Activated T-helper 1 cell treated with anti-CD3 and anti-CD28 coated beads, Interleukin-12 subunit alpha, Interleukin-12 subunit beta, Interleukin-2, Interleukin-4 antibody, amounts not matched to agents 30 ng/mL and 10 ng/mL and 1 ng/mL, durations not matched to agents 14 hours and 24 hours and 36 hours (primary cell): ENCODE measurements at regions not wholly inside any gene's neighbourhood (a gene's known extent, or its start where the extent isn't known, plus 50 kb on each side); places are given as distances from the start of the nearest gene placed in this dataset.

Experiments
- DNase-seq: peaks from one replicate; pipeline ENCODE4 v3.0.0; 2021; ENCODE audit warnings: low spot score
- H3K27ac Mint-ChIP-seq: one replicate; pipeline ENCODE4 v1.8.0; 2021; ENCODE audit warnings: mild to moderate bottlenecking, mixed read lengths
- H3K27me3 Mint-ChIP-seq: one replicate; pipeline ENCODE4 v1.8.0; 2022; ENCODE audit warnings: mild to moderate bottlenecking, moderate library complexity, mixed read lengths; ENCODE audit not compliant: insufficient read depth
- H3K36me3 Mint-ChIP-seq: one replicate; pipeline ENCODE4 v1.8.0; 2021; ENCODE audit warnings: low read depth, mixed read lengths
- H3K4me1 Mint-ChIP-seq: one replicate; pipeline ENCODE4 v1.8.0; 2021; ENCODE audit warnings: low read depth, mixed read lengths
- H3K4me3 Mint-ChIP-seq: one replicate; pipeline ENCODE4 v1.8.0; 2021; ENCODE audit warnings: mild to moderate bottlenecking, moderate library complexity, mixed read lengths
- H3K9me3 Mint-ChIP-seq: one replicate; pipeline ENCODE4 v1.8.0; 2021; ENCODE audit warnings: mixed read lengths
- intact Hi-C: fragments of 100-400 bp; cut with micrococcal nuclease; formaldehyde crosslinking; loops from one replicate; pipeline ENCODE4 v1.15.1; 2024

DNA sequence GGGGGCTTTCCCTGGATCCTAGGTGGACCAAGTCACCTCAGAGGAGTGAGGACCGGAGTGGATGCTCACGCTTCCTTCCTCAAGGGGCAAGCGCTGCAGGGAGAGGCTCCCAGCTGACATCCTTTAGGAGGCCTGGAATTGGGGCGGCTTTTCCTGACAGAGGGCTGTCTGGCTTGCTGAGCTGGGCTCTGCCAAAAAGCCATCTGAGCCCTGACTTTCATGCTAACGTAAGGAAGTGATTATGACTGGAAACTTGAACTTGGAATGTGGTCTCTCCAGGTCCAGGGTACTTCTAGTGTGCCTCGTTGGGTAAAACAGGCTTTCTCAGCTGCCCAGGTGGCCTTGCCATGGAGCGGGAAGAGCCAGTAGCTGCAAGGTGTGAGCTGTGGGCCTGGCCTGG is 268.3 kb upstream of the SPRED2 start:
- no peak for DNase-seq
- intact Hi-C loops, result no loop called here
- no peak overlapping the region for H3K27ac Mint-ChIP-seq
- H3K4me3 Mint-ChIP-seq, result no peak overlapping the region
- H3K27me3 Mint-ChIP-seq, result no peaks in the 10 kb centered on the region
- no peaks in the 10 kb centered on the region for H3K9me3 Mint-ChIP-seq
- H3K36me3 Mint-ChIP-seq, result no peaks in the 10 kb centered on the region
- H3K4me1 Mint-ChIP-seq, result no peaks in the 10 kb centered on the region

GRCh38 chr2:65700004-65700651 is 267.7 kb upstream of the SPRED2 start:
- intact Hi-C loops, result no loop called here
- no peak overlapping the region for H3K27ac Mint-ChIP-seq
- H3K4me1 Mint-ChIP-seq, result no peaks in the 10 kb centered on the region
- H3K27me3 Mint-ChIP-seq, result no peaks in the 10 kb centered on the region
- no peaks in the 10 kb centered on the region for H3K9me3 Mint-ChIP-seq
- no peak for DNase-seq
- no peaks in the 10 kb centered on the region for H3K36me3 Mint-ChIP-seq
- no peak overlapping the region for H3K4me3 Mint-ChIP-seq

- Mint-ChIP-seq H3K36me3 (no peaks in the 10 kb centered on the region), H3K4me3 (no peak overlapping the region), H3K9me3 (no peaks in the 10 kb centered on the region), H3K27ac (no peak overlapping the region), H3K4me1 (no peaks in the 10 kb centered on the region), H3K27me3 (peaks cover 9% of the 10 kb centered on the region)
- DNase-seq, result no peak
- intact Hi-C loops, result no loop called here
Observed at GRCh38 chr2:65691816-65692215, 259.4 kb upstream of the SPRED2 start.

- DNase-seq, result no peak
- Mint-ChIP-seq H3K36me3 (no peaks in the 10 kb centered on the region), H3K9me3 (no peaks in the 10 kb centered on the region), H3K4me1 (no peaks in the 10 kb centered on the region), H3K27ac (no peak overlapping the region), H3K4me3 (no peak overlapping the region), H3K27me3 (peaks cover 4% of the 10 kb centered on the region)
- intact Hi-C loops, result no loop called here
Observed at GRCh38 chr2:65688141-65688886, 255.9 kb upstream of the SPRED2 start.

- no peak overlapping the region for H3K27ac Mint-ChIP-seq
- DNase-seq, result no peak
- H3K27me3 Mint-ChIP-seq, result peaks cover 3% of the 10 kb centered on the region
- intact Hi-C loops, result no loop called here
- no peaks in the 10 kb centered on the region for H3K9me3 Mint-ChIP-seq
- H3K4me1 Mint-ChIP-seq, result no peaks in the 10 kb centered on the region
- H3K4me3 Mint-ChIP-seq, result no peak overlapping the region
- H3K36me3 Mint-ChIP-seq, result no peaks in the 10 kb centered on the region
Observed at GRCh38 chr2:65687614-65688013, 255.2 kb upstream of the SPRED2 start.

- Mint-ChIP-seq H3K4me1 (no peaks in the 10 kb centered on the region), H3K36me3 (no peaks in the 10 kb centered on the region), H3K27ac (no peak overlapping the region), H3K9me3 (no peaks in the 10 kb centered on the region), H3K27me3 (peaks cover 3% of the 10 kb centered on the region), H3K4me3 (no peak overlapping the region)
- DNase-seq, result no peak
- intact Hi-C loops, result no loop called here
Observed at GRCh38 chr2:65686928-65687521, 254.6 kb upstream of the SPRED2 start.

GRCh38 chr2:65681503-65681902 is 249.1 kb upstream of the SPRED2 start:
- Mint-ChIP-seq H3K27me3 (peaks cover 4% of the 10 kb centered on the region), H3K4me1 (no peaks in the 10 kb centered on the region), H3K36me3 (no peaks in the 10 kb centered on the region), H3K9me3 (no peaks in the 10 kb centered on the region), H3K27ac (no peak overlapping the region), H3K4me3 (no peak overlapping the region)
- no peak for DNase-seq
- intact Hi-C loops, result no loop called here

DNA sequence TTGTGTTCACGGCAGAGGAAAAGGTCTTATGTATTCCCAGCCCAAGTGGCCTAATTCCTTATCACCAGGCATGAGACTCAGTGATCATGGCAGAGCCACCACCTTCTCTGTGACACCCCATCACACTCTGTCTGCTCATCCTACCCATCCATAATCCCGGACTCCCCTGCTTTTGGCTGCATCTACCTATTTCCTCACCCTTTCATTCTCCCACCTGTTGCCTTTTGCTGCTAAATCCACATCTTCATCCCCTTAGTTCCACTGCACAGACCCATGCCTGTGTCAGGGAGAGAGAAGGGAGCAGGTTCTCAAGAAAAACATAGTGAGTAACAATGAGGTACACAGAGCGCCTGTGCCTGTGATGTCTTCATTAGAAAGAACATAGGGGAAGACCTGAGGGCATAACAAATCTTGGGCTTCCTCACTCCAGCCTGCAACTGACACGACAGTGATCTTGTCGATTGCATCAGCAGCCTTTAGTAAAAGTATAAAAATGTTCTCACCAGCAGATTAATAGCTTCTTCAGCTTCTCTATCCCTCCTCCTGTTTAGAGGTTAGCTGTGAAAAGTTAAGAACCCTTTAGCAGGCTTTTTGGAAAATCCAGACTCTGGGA is 246.5 kb upstream of the SPRED2 start:
- Mint-ChIP-seq H3K36me3 (no peaks in the 10 kb centered on the region), H3K4me3 (no peak overlapping the region), H3K4me1 (no peaks in the 10 kb centered on the region), H3K27me3 (peaks cover 6% of the 10 kb centered on the region), H3K27ac (no peak overlapping the region), H3K9me3 (peaks cover 4% of the 10 kb centered on the region)
- DNase-seq, result no peak
- intact Hi-C loops, result no loop called here

DNA sequence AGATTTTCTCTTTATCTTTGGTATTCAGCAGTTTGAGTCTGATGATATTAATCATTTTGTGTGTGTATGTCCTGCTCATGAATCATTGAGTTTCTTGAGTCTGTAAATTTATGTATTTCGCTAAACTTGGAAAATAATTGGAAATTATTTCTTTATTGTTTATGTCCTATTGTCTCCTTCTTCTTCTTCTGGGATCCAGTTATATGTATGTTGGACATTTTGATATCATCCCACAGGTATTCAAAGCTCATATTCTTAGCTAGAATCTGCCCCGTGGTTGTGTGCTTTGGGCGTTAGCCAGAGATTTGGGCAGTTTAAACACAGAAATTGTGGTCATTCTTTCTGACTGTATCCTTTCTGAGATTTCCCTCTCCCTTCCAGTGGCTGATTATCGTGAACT is 243.0 kb upstream of the SPRED2 start:
- Mint-ChIP-seq H3K27me3 (peaks cover 6% of the 10 kb centered on the region), H3K9me3 (peaks cover 4% of the 10 kb centered on the region), H3K4me3 (no peak overlapping the region), H3K4me1 (no peaks in the 10 kb centered on the region), H3K27ac (no peak overlapping the region), H3K36me3 (no peaks in the 10 kb centered on the region)
- DNase-seq, result no peak
- intact Hi-C loops, result no loop called here

- no peak for DNase-seq
- intact Hi-C loops, result no loop called here
- H3K36me3 Mint-ChIP-seq, result no peaks in the 10 kb centered on the region
- no peak overlapping the region for H3K4me3 Mint-ChIP-seq
- H3K27me3 Mint-ChIP-seq, result peaks cover 2% of the 10 kb centered on the region
- H3K4me1 Mint-ChIP-seq, result no peaks in the 10 kb centered on the region
- H3K27ac Mint-ChIP-seq, result no peak overlapping the region
- peaks cover 9% of the 10 kb centered on the region for H3K9me3 Mint-ChIP-seq
Observed at GRCh38 chr2:65671670-65672242, 239.4 kb upstream of the SPRED2 start.

GRCh38 chr2:65669574-65669973 is 237.2 kb upstream of the SPRED2 start:
- H3K4me1 Mint-ChIP-seq, result peaks cover 12% of the 10 kb centered on the region

DNA sequence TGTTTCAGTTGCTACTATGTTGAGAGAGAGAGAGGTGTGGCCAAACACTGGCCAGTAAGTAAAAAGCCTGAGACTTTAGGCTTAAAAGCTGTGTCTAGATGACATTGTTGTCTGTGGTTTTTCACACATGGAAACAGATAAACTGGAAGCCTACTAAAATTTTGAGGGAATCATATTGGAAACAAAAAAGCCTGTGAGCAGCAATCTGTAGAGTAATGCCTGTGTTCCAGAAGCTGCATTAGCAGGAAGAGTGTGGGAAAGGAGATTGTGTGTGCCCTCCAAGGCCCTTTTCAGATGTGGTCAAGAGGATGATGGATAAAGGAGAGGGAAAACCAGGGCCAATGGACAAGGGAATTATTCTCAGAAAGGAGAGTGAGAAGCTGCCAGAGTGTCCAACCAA is 236.3 kb upstream of the SPRED2 start:
- intact Hi-C loops, result no loop called here
- H3K4me3 Mint-ChIP-seq, result no peak overlapping the region
- peaks cover 20% of the 10 kb centered on the region for H3K4me1 Mint-ChIP-seq
- no peak for DNase-seq
- no peaks in the 10 kb centered on the region for H3K27me3 Mint-ChIP-seq
- peaks cover 5% of the 10 kb centered on the region for H3K9me3 Mint-ChIP-seq
- no peak overlapping the region for H3K27ac Mint-ChIP-seq
- H3K36me3 Mint-ChIP-seq, result no peaks in the 10 kb centered on the region

More at GRCh38 chr2:65669574-65669973, 237.2 kb upstream of the SPRED2 start:
- H3K27me3 Mint-ChIP-seq, result peaks cover 2% of the 10 kb centered on the region
- H3K27ac Mint-ChIP-seq, result no peak overlapping the region
- DNase-seq, result no peak
- no peak overlapping the region for H3K4me3 Mint-ChIP-seq
- H3K9me3 Mint-ChIP-seq, result peaks cover 5% of the 10 kb centered on the region
- H3K36me3 Mint-ChIP-seq, result no peaks in the 10 kb centered on the region
- intact Hi-C loops, result no loop called here
